Neuron (in vitro differentiated cells): ENCODE measurements at regions not wholly inside any gene's neighbourhood (a gene's known extent, or its start where the extent isn't known, plus 50 kb on each side); places are given as distances from the start of the nearest gene placed in this dataset.
"Not testable (repeated sequence)": the region's sequence is repeated elsewhere in the genome, so short reads cannot be mapped to it uniquely, and the experiment has no call there.

Experiments
- H2AFZ ChIP-seq: one replicate; pipeline ENCODE4 v1.6.1; 2013; ENCODE audit warnings: low read depth, mild to moderate bottlenecking, inconsistent platforms, low read length, moderate library complexity
- H3K27me3 ChIP-seq: one replicate; pipeline ENCODE4 v1.6.1; 2013; ENCODE audit warnings: low read length; ENCODE audit not compliant: insufficient read depth
- H3K36me3 ChIP-seq: one replicate; pipeline ENCODE4 v1.6.1; 2013; ENCODE audit warnings: low read length; ENCODE audit not compliant: insufficient read depth
- H3K4me1 ChIP-seq: one replicate; pipeline ENCODE4 v1.6.1; 2013; ENCODE audit warnings: low read length; ENCODE audit not compliant: insufficient read depth
- H3K4me3 ChIP-seq: 2 replicates; pipeline ENCODE4 v1.5.1; 2013; ENCODE audit warnings: mild to moderate bottlenecking, low read length, moderate library complexity
- H3K9me3 ChIP-seq: one replicate; pipeline ENCODE4 v1.6.1; 2013; ENCODE audit warnings: low read length

GRCh38 chr10:100650693-100651092, 94.7 kb upstream of the PAX2 start:
- H3K9me3 ChIP-seq = no peaks in the 10 kb centered on the region
- no peaks in the 10 kb centered on the region for H3K36me3 ChIP-seq
- no peak overlapping the region for H3K4me3 ChIP-seq
- H2AFZ ChIP-seq = no peak overlapping the region
- peaks cover 18% of the 10 kb centered on the region for H3K4me1 ChIP-seq
- H3K27me3 ChIP-seq = peaks cover 54% of the 10 kb centered on the region

DNA sequence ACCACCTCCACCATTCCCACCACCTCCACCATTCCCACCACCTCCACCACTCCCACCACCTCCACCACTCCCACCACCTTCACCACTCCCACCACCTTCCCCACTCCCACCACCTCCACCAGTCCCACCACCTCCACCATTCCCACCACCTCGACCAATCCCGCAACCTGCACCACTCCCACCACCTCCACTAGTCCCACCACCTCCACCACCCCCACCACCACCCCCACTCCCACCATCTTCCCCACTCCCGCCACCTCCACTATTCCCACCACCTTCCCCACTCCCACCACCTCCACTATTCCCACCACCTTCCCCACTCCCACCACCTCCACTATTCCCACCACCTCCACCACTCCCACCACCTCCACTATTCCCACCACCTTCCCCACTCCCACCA, 94.3 kb upstream of the PAX2 start:
- H3K27me3 ChIP-seq = peaks cover 54% of the 10 kb centered on the region

DNA sequence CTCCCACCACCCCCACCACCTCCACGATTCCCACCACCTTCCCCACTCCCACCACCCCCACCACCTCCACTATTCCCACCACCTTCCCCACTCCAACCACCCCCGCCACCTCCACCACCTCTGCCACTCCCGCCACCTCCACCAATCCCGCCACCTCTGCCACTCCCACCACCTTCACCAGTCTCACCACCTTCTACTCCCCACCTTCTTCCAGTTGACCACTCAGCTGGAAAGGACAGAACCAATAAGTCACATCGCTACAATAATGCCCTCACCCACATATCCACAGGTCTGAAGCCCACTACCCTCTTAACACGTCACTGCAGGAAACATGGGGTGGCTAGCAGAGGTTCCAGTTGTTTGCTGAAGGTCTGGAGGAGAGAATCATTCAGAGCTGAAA, 93.5 kb upstream of the PAX2 start:
- no peak overlapping the region for H3K4me3 ChIP-seq
- H2AFZ ChIP-seq = no peak overlapping the region
- H3K9me3 ChIP-seq = no peaks in the 10 kb centered on the region
- H3K4me1 ChIP-seq = peaks cover 20% of the 10 kb centered on the region
- no peaks in the 10 kb centered on the region for H3K36me3 ChIP-seq
- peaks cover 53% of the 10 kb centered on the region for H3K27me3 ChIP-seq

More for the DNA sequence above, 94.3 kb upstream of the PAX2 start:
- H3K4me1 ChIP-seq = peaks cover 20% of the 10 kb centered on the region
- not testable (repeated sequence) for H3K4me3 ChIP-seq, H3K9me3 ChIP-seq, H2AFZ ChIP-seq, H3K36me3 ChIP-seq

DNA sequence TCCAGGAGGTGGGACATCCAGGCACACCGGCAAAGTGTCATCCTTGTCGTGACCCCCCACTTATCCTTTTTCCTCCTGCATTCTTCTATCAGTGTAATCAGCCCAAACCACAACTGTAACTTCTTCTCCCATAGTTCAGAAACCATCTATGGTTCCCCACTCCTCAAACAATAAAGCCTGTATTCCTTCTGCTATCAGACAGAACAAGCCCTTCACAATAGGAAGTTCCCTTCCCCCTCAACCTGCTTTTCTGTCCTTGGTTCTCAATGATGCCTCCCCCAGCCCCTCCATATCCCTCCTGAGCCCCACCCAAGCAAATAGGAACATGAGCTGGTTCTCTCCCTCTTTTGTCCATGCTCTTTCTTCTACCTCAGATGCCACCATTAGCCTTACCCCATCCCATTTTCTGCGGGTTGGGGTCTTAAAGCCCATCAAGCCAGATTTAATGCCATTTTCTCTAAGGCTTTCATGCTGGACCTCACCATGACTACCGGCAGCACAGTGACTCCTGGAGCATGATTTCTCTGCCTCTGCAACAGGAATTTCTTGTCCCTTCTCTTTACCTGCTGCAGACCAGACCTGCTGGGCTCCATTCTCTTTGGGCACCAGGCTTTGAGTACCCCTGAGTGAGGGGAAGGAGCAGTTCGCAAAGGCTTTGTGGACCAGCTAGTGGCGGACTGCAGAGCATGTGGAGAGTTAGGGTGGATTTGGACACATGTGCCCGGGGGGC, 92.8 kb upstream of the PAX2 start:
- Histone ChIP-seq H2AFZ (no peak overlapping the region), H3K9me3 (no peaks in the 10 kb centered on the region), H3K4me1 (peaks cover 20% of the 10 kb centered on the region), H3K27me3 (peaks cover 56% of the 10 kb centered on the region), H3K4me3 (no peak overlapping the region), H3K36me3 (no peaks in the 10 kb centered on the region)

DNA sequence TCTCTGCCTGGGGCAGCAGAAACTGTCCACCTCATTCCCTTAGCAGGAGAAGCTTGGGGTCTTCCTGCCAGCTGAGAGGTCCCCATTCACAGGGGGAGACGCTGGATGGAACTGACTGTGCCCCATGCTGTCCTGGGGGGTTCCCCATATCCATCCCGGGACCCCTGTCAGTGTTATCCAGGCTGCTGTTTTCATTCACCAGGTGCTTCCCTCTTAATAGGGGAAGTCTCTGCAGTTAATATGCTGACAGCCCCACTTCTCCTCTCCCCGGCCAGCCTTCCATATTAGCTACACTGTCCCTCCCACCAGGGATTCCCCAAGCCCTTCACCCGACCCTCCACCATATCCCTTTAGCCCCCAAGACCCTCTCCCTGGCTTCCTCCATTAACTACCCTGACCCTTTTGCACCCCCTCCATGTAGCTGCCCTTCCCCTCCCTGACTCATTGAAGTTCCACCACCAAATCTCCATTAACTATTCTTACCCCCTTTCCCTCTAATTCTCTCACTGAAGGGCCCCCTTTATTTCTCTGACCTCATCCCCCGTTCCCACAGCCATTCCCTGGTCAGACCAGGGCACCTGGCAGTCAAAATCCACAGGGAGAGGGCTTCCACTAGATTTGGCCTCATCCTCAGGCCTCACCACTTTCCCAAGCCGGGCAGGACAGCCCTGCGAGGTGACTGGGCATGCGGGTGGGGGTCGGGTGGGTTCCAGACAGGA, 92.0 kb upstream of the PAX2 start:
- Histone ChIP-seq H3K4me1 (peaks cover 20% of the 10 kb centered on the region), H2AFZ (no peak overlapping the region), H3K27me3 (peaks cover 64% of the 10 kb centered on the region), H3K36me3 (no peaks in the 10 kb centered on the region), H3K4me3 (peak overlapping the region; percentile 18), H3K9me3 (no peaks in the 10 kb centered on the region)

DNA sequence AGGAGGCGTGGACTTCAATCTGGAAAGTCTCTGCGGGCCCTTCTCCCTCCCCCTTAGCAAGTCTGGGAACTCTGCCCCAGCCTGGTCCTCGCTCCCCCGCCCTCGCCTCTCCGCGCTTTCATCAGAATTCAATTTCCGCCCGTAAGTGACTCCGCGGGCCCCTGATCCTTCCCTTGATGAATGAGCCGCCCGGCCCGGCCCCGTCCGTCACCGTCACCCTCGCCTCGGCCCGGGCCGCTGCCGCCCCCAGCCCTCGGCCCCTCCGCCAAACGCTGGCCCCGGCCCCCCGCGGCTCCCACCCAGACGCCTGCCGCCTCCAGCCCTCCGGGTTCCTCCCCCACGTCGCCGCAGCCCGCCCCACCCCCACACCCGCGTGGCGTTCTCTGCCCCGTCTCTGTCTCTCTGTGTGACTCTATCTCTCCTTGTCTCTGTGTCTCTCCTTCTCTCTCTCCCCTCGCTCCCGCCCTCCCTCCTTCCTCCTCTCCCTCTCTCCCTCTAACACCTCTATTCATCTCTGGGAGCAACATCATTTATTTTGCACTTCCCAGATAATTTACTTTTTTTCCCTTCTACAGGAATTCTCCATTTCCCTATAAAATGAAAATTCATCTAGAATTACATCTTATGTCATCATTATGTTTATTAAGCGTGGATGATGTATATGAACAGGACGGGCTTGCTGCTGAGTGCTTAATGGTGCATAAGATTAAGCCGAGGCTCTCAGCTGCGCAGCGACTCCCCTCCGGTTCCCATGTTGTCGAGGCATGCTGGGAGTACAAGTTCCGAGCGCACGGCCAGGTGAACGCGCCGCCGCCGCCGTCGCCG, 91.2 kb upstream of the PAX2 start:
- H3K4me3 ChIP-seq = peak overlapping the region; percentile 18
- peaks cover 65% of the 10 kb centered on the region for H3K27me3 ChIP-seq

DNA sequence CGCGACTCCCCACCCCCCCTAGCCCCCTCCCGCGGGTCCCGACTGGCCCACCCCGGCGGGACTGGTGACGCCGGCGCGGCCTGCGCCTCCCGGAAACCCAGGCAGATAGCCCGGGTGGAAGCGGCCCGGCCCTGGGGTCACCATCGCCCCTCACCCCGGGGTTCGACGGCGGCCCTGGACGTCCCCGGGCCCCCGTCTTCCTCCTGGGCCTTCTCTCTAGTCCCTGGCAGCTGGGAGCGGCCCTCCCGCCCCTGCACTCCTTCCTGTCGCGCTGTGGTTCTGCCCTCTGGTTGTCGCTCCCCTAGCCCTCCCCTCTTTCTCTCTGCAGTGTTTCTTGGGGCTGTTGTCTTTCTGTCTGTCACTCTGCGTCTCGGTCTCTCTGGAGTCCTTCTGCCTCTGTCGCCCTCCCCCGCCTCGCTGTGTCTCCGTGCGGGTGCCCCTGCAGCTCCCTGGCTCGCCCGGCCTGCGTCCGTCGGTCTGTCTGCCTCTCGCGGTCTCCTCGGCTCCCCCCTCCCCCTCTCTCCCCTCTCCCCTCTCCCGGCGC, 90.5 kb upstream of the PAX2 start:
- Histone ChIP-seq H3K27me3 (peaks cover 70% of the 10 kb centered on the region), H3K4me3 (peak overlapping the region; percentile 21), H3K36me3 (no peaks in the 10 kb centered on the region), H3K4me1 (peaks cover 20% of the 10 kb centered on the region), H2AFZ (peak overlapping the region; percentile 6), H3K9me3 (no peaks in the 10 kb centered on the region)

More for the DNA sequence above, 91.2 kb upstream of the PAX2 start:
- Histone ChIP-seq H2AFZ (peak overlapping the region; percentile 28), H3K4me1 (peaks cover 20% of the 10 kb centered on the region), H3K9me3 (no peaks in the 10 kb centered on the region), H3K36me3 (no peaks in the 10 kb centered on the region)

GRCh38 chr10:100655326-100655759, 90.0 kb upstream of the PAX2 start:
- Histone ChIP-seq H3K4me3 (peak overlapping the region; percentile 21), H3K27me3 (peaks cover 75% of the 10 kb centered on the region), H3K4me1 (peaks cover 20% of the 10 kb centered on the region)

DNA sequence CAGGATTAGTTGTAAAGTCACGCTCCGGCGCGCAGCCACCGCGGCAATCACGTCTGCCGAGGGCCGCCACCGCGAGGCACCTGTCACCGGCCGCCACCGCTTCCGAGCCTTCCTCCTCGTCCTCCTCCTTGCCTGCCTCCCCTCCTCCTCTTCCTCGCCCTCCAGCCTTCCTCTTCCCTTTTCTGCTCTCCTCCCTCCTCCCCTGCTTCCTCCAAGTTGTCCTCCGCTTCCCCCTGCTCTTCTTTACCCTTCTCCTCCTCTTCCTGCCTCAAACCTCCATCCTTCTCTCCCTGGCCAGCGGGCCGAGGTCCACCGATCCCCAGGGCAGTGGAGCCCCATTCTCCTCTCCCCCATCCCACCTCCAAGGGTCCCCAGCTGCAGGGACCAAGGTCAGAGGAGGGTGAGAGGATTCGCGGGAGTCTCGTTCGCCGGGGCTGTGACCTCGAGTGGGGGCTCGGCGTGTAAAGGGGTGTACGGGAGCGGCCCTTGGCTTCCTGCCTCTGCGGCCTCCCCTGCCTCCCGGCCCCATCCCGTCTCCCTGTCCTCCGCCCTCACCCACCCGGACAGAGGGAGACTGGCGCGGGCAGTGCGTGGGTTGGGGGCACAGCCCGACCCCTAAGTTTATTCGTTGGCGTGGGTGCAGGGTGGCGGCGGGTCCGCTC, 89.5 kb upstream of the PAX2 start:
- no peaks in the 10 kb centered on the region for H3K9me3 ChIP-seq
- H3K4me3 ChIP-seq = no peak overlapping the region
- peaks cover 79% of the 10 kb centered on the region for H3K27me3 ChIP-seq

More at GRCh38 chr10:100655326-100655759, 90.0 kb upstream of the PAX2 start:
- Histone ChIP-seq H3K36me3 (no peaks in the 10 kb centered on the region), H3K9me3 (no peaks in the 10 kb centered on the region), H2AFZ (no peak overlapping the region)

DNA sequence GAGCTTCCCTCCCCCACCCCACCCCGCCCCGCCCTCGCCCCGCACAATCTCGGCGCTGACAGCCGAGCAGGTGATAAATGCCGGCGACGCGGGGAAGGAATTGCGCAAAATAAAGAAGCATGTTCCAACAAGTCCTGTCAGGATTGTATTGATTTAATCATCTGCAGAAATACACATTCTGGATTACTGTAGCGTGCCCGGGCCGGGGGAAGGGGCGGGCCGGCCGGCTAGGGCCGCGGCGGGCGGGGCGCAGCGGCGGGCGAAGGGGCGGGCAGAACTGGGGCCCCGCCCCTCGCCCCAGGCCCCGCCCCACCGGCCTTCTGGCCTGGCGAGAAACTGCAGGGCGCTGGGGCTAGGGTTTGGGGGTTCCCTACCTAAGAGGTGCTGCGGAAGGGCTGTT, 88.9 kb upstream of the PAX2 start:
- Histone ChIP-seq H3K9me3 (no peaks in the 10 kb centered on the region), H3K4me1 (peaks cover 20% of the 10 kb centered on the region), H2AFZ (no peak overlapping the region), H3K36me3 (no peaks in the 10 kb centered on the region), H3K4me3 (no peak overlapping the region), H3K27me3 (peaks cover 83% of the 10 kb centered on the region)

More for the DNA sequence above, 89.5 kb upstream of the PAX2 start:
- Histone ChIP-seq H3K36me3 (no peaks in the 10 kb centered on the region), H3K4me1 (peaks cover 20% of the 10 kb centered on the region), H2AFZ (no peak overlapping the region)

GRCh38 chr10:100658269-100658668, 87.1 kb upstream of the PAX2 start:
- Histone ChIP-seq H3K4me1 (peaks cover 14% of the 10 kb centered on the region), H3K27me3 (peaks cover 84% of the 10 kb centered on the region), H2AFZ (no peak overlapping the region), H3K4me3 (no peak overlapping the region), H3K9me3 (no peaks in the 10 kb centered on the region), H3K36me3 (no peaks in the 10 kb centered on the region)

DNA sequence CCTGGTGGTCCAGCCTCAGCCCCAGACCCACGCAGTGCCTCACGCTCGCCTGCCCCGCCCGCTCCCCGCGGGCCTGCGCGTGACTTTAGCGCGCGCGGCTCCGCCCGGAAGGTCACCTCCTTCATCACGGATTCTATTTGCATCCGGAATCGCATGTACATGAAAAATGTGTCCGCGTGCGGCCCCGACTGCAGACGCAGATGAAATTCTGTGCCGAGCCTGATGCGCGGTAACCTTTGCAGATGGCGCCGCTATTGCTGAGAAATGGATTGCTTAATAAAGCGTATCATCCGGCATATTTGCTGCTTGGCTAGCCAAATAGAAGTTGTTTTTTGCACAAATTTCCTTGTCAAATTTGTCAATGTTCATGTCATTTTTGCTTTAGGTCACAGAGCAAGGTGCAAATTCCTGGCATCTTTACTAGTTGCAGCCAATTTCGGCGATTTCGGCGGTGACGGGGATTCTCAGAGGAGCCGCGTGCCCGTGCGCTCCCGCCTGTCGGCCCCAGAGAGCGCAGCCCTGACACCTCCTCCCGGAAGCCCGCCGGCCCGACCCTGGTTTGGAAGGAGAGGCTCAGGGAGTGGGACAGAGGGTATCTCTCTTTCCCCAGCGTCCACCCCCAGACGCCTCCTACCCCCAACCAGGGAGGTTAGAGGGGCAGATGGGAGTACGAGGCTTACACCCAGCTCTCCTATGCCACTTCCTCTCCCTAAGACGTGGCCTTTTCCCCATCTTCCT, 85.9 kb upstream of the PAX2 start:
- H3K36me3 ChIP-seq = no peaks in the 10 kb centered on the region
- H2AFZ ChIP-seq = no peak overlapping the region
- H3K4me3 ChIP-seq = no peak overlapping the region
- peaks cover 8% of the 10 kb centered on the region for H3K4me1 ChIP-seq
- no peaks in the 10 kb centered on the region for H3K9me3 ChIP-seq
- peaks cover 86% of the 10 kb centered on the region for H3K27me3 ChIP-seq
